NCI-H2107 treated with DMSO at 0.1 percent for 48 hours (cell line): ENCODE measurements at regions not wholly inside any gene's neighbourhood (a gene's known extent, or its start where the extent isn't known, plus 50 kb on each side); places are given as distances from the start of the nearest gene placed in this dataset.

ENCODE experiments used
- DNase-seq: peaks from one replicate; lab custom pipeline; 2025; ENCODE audit not compliant: unreplicated experiment; lab: John Stamatoyannopoulos, UW

DNA sequence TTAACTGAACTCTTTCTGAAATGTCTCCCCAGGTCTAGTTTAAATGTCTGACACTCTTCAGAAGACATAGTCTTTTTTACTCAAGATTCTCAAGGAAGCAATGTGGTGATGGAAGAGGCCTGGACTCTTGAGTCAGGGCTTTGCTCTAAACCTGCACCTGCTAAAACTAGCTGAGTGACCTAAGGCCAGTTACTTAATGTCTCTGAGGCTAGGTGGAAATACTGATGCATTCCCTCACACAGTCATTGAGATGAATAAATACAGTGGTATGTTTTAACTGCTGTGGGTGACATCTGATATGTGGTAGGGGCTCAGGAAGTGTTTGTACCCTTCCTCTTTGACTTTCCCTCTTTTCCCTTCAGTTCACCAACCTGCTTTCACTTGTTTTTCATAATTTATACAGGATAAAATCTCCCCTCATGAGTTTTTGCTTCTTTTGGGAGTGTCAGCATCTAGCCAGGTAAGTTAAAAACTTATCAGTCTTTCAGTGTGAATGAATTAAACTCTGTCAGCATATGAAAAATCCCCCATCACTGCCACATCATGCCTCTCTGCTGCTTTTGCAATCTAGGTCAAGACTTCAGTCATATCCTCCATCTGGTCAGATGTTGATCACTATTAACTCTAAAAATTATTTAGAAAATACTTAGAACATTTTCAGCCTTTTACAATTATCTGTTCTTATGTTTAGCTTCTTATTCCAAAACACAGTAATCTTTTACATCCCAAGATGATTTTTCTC is 178.7 kb upstream of the TNFAIP3 start:
- DNase-seq = no peak

DNA sequence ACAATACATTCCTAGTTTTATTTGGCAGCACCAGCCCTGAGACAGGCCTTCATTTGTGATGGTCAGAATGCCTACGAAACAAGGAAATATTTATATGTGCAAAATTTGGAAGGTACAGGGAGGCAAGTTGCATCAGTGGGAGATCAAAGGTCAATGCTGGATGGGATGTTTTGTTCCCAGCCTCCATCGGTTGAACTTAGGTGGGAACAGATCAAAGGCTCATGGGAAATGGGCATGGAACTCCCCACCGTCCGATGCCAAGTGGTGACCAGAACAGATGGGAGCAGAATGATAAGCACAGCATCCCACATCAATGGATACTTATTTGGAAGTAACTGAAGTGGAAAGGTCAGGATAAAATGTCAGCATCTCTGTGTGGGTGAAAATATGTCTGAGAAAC is 177.7 kb upstream of the TNFAIP3 start:
- no peak for DNase-seq

DNA sequence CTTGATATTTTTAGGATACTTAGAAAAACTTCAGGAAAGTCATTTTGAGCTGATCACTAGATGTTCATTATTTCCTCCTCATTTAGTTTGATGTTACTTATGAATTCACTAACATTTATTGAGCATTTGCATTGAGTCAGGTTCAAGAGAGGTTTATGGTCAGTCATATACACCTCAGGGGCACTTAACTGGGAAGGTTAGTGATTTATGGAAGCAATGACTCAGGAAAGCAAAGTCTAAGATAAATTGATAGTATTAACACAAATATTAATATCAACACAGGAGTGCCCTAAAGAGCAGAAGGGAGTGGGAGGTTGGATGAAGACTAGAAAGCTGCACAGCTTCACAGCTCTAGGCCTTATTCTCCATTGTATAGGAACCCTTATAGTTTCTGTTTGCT is 177.0 kb upstream of the TNFAIP3 start:
- no peak for DNase-seq

DNA sequence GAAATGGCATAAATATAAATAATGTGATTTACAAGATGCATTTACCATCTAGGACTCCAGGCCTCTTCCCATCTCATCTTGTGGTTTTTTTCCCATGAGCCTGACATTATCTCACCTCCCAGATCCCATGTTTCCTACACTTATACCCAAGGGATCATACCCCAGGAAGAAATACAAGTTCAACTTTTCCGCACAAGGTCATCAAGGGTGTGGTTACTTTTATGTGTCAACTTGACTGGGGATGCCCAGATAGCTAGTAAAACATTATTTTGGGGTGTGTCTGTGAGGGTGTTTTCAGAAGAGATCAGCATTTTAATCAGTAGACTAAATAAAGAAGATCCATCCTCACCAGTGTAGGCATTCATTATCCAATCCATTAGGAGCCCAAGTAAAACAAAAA is 176.3 kb upstream of the TNFAIP3 start:
- no peak for DNase-seq

DNA sequence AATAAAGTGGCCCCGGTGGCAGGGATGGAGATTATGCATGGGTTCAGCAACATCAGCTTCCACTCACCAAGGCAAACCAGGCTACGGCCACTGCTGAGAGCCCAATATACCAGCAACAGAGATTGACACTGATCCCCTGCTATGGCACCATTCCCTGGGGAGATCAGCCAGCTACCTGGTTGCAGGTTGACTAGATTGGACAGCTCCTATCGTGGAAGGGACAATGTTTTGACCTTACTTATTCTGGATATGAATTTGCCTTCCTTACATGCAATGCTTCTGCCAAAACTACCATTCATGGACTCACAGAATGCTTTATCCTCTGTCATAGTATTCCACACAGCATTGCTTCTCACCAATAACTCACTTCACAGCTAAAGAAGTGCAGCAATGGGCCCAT is 174.8 kb upstream of the TNFAIP3 start:
- no peak for DNase-seq

DNA sequence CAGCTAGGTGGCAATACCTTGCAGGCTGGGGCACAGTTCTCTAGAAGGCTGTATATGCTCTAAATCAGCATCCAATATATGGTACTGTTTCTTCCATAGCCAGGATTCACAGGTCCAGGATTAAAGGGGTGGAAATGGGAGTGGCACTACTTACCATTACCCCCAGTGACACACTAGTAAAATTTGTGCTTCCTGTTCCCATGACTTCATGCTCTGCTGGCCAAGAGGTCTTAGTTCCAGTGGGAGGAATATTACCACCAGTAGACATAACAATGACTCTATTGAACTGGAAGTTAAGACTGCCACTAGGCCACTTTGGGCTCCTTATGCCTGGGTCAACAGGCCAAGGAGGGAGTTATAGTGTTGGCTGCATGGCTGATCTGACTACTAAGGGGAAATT is 174.3 kb upstream of the TNFAIP3 start:
- DNase-seq = no peak

DNA sequence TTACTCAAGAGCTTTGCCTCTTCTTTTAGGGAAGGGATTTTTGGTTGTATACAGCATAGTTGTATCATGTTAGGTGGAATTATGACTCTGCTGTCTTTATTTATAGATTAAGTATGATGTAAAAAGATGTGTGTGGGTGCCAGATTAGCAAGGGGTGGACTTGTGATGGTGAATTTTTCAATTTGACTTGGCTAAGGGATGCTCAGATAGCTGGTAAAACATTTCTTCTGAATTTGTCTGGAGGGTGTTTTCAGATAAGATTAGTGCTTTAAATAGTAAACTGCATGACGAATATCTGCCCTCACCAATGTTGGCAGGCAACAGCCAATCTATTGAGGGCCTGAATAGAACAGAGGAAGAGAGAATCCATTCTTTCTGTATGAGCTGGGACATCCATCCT is 173.3 kb upstream of the TNFAIP3 start:
- DNase-seq = no peak

DNA sequence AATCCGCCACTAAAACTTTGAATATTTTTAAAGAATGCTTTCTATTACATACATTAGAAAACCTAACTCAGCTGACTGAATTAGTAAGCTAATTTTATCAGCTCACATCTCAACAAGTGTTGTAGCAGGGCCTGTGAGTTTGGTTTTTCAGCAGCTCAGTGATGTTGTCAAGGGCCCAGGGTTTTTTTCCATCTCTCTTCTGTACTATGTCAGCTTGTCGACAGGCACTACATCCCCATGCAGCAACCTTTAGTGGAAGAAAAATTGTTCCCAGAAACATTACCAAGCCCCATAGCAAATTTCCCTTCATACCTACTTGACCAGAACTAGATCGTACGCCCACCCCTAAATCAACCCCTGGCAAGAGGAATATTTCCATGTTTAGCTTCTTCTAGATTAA is 170.3 kb upstream of the TNFAIP3 start:
- DNase-seq = no peak

DNA sequence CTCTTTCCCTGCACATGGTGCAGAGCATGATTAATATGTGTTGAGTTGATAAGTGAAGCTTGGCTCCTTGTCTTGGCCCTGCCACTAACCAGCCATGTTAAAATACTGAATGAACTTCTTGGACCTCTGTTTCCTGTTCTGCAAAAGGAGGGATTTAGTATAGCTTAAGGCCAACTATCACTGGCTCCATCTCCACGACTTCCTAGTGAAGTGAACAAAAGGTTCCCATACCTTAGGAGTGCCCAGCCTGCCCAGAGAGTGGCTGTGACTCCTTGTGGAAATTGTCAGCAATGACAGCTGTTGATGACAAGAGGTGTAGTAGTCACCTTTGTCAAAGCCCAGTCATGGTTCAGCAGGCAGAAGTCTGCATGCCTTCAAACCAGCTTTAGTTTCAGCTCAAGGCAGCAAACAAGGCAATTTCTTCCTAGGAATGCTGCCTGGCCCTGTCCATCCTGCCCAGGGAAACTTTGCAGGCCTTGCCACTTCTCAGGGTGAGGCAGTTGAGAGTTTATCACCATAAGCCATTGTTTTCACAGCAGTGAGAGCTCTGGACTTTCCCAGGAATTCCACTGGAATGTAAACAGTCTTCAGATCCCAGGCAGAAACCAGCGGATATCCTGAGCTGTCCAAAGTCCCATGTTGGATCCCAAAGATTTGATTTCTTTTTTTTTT is 169.7 kb upstream of the TNFAIP3 start:
- no peak for DNase-seq

DNA sequence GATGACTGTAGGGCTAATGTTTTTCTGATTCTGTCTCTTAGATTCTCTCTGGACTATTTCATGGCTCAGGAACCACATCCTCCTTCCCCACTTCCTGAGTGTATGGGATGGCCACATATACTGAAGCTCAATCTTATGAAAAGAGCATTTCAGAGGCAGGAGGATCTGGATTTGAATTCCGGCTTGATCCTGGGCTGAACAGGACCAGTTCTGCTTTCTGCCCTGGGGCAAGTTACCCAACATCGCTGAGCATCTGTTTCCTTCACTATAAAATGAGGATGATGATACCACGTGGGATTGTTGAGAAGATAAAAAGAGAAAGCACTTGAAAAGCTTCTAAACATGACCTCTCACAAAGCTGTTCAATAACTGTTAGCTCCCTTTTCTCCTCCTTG is 168.4 kb upstream of the TNFAIP3 start:
- no peak for DNase-seq

DNA sequence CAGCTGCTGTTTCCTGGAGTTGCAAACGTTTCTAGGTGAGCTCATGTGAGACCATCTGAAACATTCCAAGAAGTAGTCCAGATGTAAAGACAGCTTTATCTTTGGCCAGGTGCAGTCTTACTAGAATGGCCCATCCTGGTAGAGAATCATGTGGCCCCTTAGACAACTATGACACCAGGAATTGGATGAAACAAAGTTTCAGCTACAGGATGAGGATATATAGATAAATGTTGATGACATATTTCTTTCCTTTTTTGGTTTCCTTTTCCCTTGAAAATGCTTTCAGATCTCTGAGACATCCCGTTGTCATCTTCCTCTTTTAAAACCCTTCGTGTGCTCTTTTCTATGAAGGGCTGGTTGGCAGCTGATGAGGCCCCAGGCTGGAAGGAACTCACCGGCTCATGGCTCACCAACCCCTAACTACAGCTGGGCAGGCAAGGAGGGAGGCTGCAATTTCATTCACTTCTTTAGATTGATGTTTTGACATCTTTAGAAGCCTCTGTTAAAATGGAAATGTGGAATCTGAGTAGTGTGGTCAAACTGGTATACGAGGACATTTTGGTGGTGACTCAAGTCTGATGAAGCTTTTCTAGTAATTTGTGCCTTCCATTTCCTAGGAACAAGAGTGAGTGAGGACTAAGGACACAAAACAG is 167.9 kb upstream of the TNFAIP3 start:
- DNase-seq = no peak

DNA sequence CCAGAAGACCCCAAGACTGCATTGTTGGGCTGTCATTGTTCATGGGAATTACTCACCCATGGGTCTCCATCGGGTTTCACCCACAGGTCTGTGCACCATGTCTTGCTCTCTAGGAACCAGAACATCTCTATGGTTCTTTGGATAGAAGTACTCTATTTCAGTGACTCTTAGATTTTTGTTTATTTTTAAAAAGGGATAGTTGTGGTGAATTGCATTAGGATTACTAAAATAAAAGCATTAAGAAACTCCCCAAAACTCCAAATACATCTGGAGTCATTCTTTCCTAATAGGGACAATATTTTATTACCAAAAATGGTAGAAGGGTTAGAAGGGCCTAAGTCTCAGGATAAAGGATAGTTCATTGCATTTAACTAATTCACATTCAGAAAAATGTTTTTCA is 166.9 kb upstream of the TNFAIP3 start:
- no peak for DNase-seq

DNA sequence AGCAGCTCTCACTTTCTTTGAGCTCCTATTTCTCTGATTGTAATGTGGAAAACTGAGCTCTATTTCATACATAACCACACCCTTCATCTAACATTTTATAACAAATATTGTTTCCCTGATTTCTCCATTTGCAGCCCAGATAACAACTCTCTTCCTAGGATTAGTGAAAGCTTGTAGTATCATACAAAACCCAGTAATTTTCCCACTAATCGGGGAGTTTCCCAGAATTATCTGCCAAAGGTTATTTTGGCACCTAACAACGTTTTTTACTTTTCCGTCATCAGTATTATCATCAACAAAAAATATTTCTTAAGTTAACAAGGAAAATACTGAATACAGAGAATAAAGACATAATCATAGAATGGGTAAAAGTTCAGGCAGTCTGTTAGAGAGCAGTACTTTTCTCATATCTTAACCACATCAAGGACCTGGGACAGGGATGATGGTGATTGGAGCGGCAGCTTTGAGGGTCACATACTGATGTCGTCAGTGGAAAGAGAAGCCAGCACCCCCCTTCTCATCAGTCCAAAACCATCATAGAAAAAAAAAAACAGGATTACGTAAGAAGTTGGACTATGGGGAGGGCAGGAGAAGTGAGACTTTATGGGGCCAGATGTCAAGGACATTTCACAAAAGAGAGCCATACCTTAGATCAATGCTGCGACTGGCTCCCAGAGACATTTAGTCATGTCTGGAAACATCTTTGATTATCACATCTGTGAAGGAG is 166.1 kb upstream of the TNFAIP3 start:
- DNase-seq = no peak

DNA sequence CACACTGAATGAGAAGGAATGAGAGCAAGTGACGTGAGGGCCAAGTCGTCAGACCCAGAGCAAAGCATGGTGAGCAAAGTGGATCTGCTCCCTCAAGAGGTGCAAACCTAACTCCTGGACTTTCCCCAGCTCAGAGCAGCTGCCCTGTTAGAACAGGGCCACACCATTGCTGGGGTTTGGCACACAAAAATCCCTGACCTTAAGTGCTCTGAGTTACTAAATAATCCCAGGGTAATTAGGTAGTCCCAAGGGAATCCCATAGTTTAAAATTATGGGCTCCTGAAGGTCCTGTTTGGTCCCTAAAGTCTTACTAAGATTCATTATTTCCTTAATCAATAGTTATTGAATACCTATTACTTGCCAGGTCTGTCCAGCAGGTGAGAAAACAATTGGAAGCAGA is 165.1 kb upstream of the TNFAIP3 start:
- no peak for DNase-seq

DNA sequence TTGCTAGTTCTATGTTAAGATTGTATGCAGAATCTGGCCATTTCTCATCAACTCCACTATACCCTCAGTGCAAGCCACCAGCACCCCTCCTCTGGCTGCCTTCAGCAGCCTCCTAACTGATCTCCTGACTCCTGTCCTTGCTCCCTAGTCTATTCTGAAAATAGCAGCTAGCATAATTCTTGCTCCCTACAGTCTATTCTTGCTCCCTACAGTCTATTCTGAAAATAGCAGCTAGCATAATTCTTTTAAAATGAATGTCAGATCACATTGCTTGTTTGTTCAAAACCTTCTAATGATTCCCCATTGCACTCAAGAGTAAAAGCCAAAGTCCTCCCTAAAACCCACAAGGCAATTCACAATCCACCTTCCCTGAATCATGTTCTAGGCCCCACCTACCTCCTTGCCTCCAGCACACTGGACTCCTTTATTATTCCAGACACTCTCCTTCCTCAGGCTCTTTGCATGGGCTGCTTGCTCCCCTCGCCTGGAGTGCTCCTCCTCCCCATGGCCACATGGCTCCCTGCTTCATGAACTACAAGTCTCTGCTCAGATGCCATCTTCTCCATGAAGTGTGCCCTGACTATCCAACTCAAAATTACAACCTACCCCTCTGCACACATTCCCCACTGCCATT is 164.2 kb upstream of the TNFAIP3 start:
- no peak for DNase-seq

DNA sequence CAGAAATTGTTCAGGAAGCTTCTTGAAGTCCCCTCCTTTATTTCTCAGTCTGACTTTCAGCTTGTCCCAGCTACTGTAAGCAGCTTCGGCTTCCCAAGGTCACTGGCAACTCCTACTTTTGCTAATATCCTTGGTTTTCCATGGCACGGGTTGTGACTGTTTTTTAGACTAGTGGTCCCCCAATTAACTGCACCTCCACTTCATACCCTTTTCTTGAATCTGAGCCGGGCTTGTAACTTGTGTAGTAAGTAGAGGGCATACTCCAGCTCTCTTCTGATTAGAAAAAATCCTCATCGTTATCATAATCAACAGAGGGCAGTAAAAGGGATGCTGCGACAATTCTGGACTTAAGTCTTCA is 162.3 kb upstream of the TNFAIP3 start:
- DNase-seq = no peak

DNA sequence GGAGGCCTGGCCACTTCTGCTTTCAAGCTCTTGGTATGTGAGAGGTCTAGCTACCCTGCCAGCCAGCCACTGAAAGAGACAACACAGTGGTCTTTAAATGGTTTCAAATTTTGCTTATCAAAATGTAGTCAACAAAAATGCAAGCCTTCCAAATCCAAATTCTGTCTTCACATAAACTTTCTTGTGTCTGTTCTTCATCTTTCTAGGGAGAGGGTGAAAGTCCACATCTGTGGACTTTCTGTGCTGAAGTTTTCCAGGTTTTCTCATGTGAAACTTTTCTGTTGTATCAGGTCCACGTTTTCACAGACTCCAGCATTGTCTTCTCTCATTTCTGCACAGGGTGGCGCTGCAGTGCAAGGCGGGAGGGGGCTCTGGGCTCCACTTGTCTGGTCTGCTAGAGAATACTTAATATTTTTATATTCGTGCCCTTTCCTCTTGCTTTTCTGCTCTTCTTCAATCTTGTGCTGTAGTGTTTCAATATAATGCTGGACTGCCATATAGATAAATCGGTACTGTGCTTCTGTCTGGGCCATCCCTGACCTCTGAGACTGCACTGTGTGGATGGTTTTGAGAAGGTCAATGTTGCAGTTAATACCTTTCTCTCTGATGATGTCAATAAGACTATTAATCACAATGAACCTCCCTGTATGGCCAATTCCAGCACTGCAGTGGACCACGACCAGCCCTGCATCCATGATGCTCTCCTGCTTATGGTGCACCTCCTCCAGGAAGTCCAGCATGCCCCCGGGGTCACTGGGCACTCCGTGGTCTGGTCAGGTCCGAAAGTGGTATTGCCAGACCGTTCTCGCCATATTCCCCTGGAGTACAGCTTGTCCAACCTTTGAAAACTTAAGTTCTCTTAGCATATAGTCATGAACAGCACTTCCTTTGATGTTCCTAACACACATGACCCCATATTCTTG is 161.6 kb upstream of the TNFAIP3 start:
- DNase-seq = peak; percentile 17

DNA sequence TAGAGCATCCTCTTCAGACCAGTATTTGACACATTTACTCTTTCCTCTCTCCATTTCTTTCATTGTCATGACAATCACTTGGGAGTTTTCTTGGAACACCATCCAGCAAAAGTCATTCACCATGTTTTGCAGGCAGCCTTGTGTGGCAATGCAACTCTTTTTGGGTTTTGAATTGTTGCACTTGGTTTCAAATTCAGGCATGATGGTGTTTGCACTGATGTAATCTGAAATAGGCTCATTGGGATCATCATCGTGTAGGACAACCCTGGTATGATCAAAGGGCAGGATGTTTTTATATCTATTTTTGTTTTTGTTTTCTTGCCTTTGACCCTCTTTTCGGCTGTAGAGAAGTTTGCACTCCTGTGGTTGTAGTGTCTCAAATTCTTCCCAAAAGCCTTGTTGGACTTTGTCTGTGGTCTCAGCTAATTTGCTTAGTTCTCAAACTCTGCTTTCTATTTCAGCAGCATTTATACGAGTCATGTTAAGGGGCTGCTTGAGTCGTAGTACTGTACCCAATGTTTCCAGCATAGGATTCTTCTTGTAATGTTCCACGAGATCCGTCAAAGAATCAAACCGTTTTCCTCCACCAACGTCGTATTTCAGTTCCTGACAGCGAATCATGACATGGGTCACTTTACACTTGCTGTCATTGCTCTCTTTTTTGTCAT is 160.8 kb upstream of the TNFAIP3 start:
- no peak for DNase-seq

DNA sequence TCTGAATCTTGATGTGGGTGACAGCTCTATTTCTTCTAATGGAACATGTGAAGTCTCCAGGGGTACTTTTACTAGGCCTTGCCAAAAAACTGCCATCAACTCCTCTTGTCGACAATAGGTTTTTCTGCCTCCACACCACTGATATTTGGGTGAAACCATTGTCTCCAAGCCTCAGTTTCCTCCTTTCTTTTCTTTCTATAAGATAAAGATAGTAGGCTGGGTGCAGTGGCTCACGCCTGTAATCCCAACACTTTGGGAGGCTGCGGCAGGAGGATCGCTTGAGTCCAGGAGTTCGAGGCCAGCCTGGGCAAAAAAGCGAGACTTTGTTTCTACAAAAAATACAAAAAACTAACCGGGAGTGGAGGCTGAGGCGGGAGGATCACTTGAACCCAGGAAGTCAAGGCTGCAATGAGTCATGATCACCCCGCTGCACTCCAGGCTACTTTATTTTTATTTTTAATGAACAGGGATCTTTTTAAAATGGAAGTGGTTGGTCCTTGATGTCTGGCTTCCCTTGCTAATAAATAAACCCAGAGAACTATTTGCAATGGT is 159.9 kb upstream of the TNFAIP3 start:
- no peak for DNase-seq
